T-cell (primary cell): ENCODE measurements at regions not wholly inside any gene's neighbourhood (a gene's known extent, or its start where the extent isn't known, plus 50 kb on each side); places are given as distances from the start of the nearest gene placed in this dataset.

Experiments
- ATAC-seq, 4 experiments: fragments of 200-7000 bp in 3 of 4; fragments of 150-1000 bp in 1 of 4; cut with Tn5 transposase; replicated peaks in 1 of 4; 1 replicate in 3 of 4; 2 replicates in 1 of 4; pipeline ENCODE4 v1.10.0; 2021; ENCODE audit warnings: moderate library complexity in 3 of 4, mild to moderate bottlenecking in 2 of 4, moderate number of reproducible peaks in 1 of 4
- CTCF ChIA-PET, 2 donors: fragments of 300-600 bp; sonication (Branson Sonifier 250); formaldehyde crosslinking; loops; one replicate each; lab custom pipeline; 2022; ENCODE audit warnings: antibody characterized with exemption in 2 of 2; lab: Charles Lee
- POLR2A ChIA-PET, 2 donors: fragments of 300-600 bp; sonication (Branson Sonifier 250); formaldehyde crosslinking; loops; one replicate each; lab custom pipeline; 2022; ENCODE audit warnings: antibody characterized with exemption in 2 of 2; lab: Charles Lee
- DNase-seq, 35 experiments: peaks; one replicate each; pipeline versions ENCODE4 v3.0.0 to v3.0.0-alpha.2; 2013 to 2023
- H3K27ac ChIP-seq: one replicate; pipeline ENCODE4 v1.5.1; 2013; ENCODE audit warnings: low read length
- H3K27me3 ChIP-seq, 2 experiments: replicated peaks in 1 of 2; 1 replicate in 1 of 2; 2 replicates in 1 of 2; pipeline versions ENCODE4 v1.6.1 to v1.7.0; 2013; ENCODE audit warnings: low read length in 1 of 2, mixed read lengths in 1 of 2; ENCODE audit not compliant: control insufficient read depth in 2 of 2, insufficient read depth in 2 of 2; ENCODE audit errors: extremely low read depth in 1 of 2
- H3K36me3 ChIP-seq, 2 donors: 1 replicate in 1 of 2; 2 replicates in 1 of 2; pipeline versions ENCODE4 v1.6.1 to v1.7.0; 2013; ENCODE audit warnings: low read length in 1 of 2; ENCODE audit not compliant: control insufficient read depth in 2 of 2, insufficient read depth in 1 of 2; ENCODE audit errors: extremely low read depth in 1 of 2
- H3K4me1 ChIP-seq, 2 experiments: 1 replicate in 1 of 2; 2 replicates in 1 of 2; pipeline versions ENCODE4 v1.6.1 to v1.7.0; 2013; ENCODE audit warnings: low read length in 2 of 2, mixed read lengths in 1 of 2; ENCODE audit not compliant: insufficient read depth in 2 of 2, control insufficient read depth in 1 of 2; ENCODE audit errors: extremely low read depth in 1 of 2
- H3K4me3 ChIP-seq, 2 donors: 1 replicate in 1 of 2; 2 replicates in 1 of 2; pipeline versions ENCODE4 v1.5.1 to v1.7.0; 2013; ENCODE audit warnings: mild to moderate bottlenecking in 2 of 2, low read length in 1 of 2, moderate library complexity in 1 of 2; ENCODE audit not compliant: control insufficient read depth in 1 of 2; ENCODE audit errors: extremely low read depth in 1 of 2
- H3K9me3 ChIP-seq: 2 replicates; pipeline ENCODE4 v1.7.0; 2013
- H3K27ac Mint-ChIP-seq, 2 donors: one replicate each; pipeline ENCODE4 v1.8.0; 2020 to 2021; ENCODE audit warnings: mild to moderate bottlenecking in 2 of 2, mixed read lengths in 2 of 2
- H3K27me3 Mint-ChIP-seq, 2 donors: one replicate each; pipeline ENCODE4 v1.8.0; 2021 to 2022; ENCODE audit warnings: mixed read lengths in 2 of 2
- H3K36me3 Mint-ChIP-seq: one replicate; pipeline ENCODE4 v1.8.0; 2021; ENCODE audit warnings: mixed read lengths
- H3K4me1 Mint-ChIP-seq, 3 donors: one replicate each; pipeline ENCODE4 v1.8.0; 2020 to 2022; ENCODE audit warnings: mixed read lengths in 3 of 3, mild to moderate bottlenecking in 1 of 3
- H3K4me3 Mint-ChIP-seq, 3 donors: one replicate each; pipeline ENCODE4 v1.8.0; 2020 to 2022; ENCODE audit warnings: mild to moderate bottlenecking in 3 of 3, mixed read lengths in 3 of 3, moderate library complexity in 3 of 3
- H3K9me3 Mint-ChIP-seq, 3 donors: one replicate each; pipeline ENCODE4 v1.8.0; 2020 to 2022; ENCODE audit warnings: mixed read lengths in 3 of 3
- WGBS: methylation state at CpG from one replicate; pipeline ENCODE4 v1.1.5; 2013; ENCODE audit warnings: missing lambda C conversion rate; ENCODE audit not compliant: insufficient coverage; 5-methylcytosine and 5-hydroxymethylcytosine counted together

DNA sequence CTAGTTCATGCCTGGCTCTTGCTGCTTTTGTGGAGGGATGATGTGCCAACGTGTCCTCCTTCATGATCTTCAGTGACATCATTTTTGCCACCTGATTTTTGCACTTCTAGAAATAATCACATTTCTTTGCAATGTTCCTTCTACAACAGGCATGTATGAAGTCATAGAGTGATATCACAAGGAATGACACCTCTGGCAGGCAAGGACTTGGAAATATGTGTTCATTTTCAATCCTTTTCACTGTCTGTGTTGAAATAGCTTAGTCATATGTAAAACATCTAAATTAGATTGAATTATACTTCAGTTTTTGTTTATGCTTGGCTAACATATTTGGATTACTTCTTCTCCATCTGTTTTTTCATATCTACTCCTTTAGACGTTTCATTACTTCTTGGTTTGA lies 221.2 kb upstream of the STK26 start:
- Mint-ChIP-seq H3K4me3 (no peak overlapping the region), H3K27me3 (no peaks in the 10 kb centered on the region), H3K9me3 (no peaks in the 10 kb centered on the region), H3K4me1 (peaks cover 0 to 8% (median 4%) of the 10 kb centered on the region in 3 donors), H3K36me3 (no peaks in the 10 kb centered on the region), H3K27ac (no peak overlapping the region)
- no CpG with 5 or more reads among the region's 2 CpGs for WGBS
- H3K36me3 ChIP-seq = no peaks in the 10 kb centered on the region
- H3K27me3 ChIP-seq = no peaks in the 10 kb centered on the region
- ATAC-seq (no peak), DNase-seq (no peak)
- ChIA-PET CTCF (interaction anchor here in 1 of 2 donors (1.1 kb wide), 1 partner anchor 9 kb away, joined by 3 read pairs; no protein-coding TSS in a partner anchor), POLR2A (interaction anchor here in 1 of 2 donors (0.5 kb wide), 1 partner anchor 8 kb away, joined by 8 read pairs; no protein-coding TSS in a partner anchor)
- no peak overlapping the region for H3K27ac ChIP-seq
- no peaks in the 10 kb centered on the region for H3K4me1 ChIP-seq
- H3K9me3 ChIP-seq = no peaks in the 10 kb centered on the region
- no peak overlapping the region for H3K4me3 ChIP-seq

DNA sequence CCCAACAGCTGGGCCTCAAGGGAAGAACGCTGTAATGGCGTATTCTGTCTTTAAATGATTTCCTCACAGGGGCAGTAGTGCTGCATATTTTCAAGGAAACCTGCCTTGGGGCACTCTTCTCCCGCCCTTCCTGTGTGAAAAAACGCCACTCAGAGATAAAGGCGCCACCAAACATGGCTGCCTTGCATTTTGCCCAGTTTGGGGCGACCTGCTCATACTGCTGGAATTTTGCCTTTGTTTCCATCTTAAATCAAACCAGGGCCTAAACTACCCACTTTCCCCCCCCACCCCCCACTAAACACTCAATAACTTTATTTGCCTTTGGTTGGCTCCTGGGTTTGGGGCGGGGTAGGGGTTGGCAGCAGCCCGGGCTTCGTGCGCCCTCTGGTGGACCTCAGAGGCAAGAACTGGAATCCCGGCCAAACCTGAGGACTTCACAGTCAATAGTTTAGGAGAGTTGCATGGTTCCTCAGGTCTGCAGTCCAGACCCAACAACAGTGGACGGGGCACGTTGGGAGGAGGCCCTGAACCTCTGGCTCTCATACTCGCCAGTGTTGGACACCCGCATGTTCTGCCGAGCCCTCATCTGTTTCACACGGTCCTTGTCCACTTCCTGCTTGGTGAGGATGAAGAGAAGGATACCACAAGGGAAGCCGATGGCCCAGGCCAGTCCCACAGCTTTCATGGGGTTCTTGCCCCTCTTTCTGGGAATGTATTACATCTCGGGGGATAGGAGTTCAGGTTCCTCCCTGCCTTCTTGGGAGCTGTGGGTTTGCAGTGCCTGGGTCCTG lies 220.1 kb upstream of the STK26 start:
- H3K4me3 ChIP-seq = peak overlapping the region in 1 of 2 donors; percentile 72
- Mint-ChIP-seq H3K4me3 (peak overlapping the region in 2 of 3 donors; percentile 71 to 77), H3K27me3 (no peaks in the 10 kb centered on the region)

DNA sequence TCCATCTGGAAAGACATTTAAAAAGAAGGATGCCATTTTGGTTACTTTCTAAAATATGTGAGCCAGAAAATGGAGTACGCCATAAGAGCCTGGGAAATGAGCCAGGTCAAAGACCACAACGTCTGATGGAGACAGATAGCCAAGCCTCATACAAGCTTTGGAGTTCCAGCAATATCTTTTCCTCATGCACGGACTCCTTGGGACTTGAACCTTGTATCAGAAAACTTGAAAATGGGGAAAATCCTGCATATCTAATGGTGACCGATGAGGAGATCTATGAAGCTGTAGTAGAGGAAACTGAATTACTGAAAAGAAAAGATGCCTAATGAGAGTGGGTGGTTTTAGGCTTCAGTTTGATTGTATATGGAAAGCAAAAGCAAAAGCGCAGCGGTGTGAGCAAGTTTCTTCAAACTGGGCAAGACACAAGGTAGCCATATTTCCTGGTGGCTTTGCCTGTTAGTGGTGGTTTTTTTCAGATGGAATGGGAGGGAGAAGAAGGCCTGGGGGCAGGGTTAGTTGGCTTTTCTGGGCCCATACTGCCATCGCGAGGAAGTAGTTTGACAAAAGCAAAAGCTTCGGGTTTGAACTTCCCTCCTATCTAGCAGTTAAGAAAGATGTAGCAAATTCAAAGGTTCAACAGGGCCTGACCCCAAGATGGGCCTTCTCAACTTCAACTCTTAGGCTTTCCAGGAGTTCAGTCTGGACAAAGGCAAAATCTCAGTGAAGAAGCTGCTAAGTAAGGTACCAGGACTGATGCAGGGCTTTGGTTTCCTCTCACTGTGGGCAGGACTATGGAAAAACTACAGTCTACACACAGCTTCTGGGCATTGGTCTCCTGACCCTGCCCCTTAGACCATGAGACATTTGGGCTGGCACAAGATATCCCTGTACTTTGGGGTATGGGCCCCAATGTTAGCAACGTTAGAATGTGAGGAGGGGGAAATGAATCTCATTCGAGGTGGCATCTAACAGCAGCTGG lies 210.0 kb upstream of the STK26 start:
- whole genome bisulfite sequencing = no CpG with 5 or more reads among the region's 11 CpGs
- POLR2A ChIA-PET = no interaction called here
- H3K9me3 Mint-ChIP-seq = no peaks in the 10 kb centered on the region

More for the DNA sequence above, 220.1 kb upstream of the STK26 start:
- Mint-ChIP-seq H3K4me1 (peaks cover 0 to 8% (median 4%) of the 10 kb centered on the region in 3 donors), H3K27ac (peak overlapping the region in 1 of 2 donors; percentile 62), H3K36me3 (no peaks in the 10 kb centered on the region), H3K9me3 (no peaks in the 10 kb centered on the region)
- H3K4me1 ChIP-seq = no peaks in the 10 kb centered on the region
- H3K36me3 ChIP-seq = no peaks in the 10 kb centered on the region
- CTCF ChIA-PET = interaction anchor here in 1 of 2 donors (0.5 to 1.6 kb wide), 3 partner anchors 10 to 52 kb away, joined by 3 to 5 read pairs (median 4); no protein-coding TSS in a partner anchor
- H3K9me3 ChIP-seq = no peaks in the 10 kb centered on the region
- WGBS = 94% methylated on average over 10 of the region's 19 CpGs
- POLR2A ChIA-PET = no interaction called here
- no peaks in the 10 kb centered on the region for H3K27me3 ChIP-seq
- ATAC-seq (peak in 2 of 4 experiments; percentile 83 to 91), DNase-seq (peak in 17 of 35 experiments; percentile 6 to 84 (median 73))
- H3K27ac ChIP-seq = no peak overlapping the region

DNA sequence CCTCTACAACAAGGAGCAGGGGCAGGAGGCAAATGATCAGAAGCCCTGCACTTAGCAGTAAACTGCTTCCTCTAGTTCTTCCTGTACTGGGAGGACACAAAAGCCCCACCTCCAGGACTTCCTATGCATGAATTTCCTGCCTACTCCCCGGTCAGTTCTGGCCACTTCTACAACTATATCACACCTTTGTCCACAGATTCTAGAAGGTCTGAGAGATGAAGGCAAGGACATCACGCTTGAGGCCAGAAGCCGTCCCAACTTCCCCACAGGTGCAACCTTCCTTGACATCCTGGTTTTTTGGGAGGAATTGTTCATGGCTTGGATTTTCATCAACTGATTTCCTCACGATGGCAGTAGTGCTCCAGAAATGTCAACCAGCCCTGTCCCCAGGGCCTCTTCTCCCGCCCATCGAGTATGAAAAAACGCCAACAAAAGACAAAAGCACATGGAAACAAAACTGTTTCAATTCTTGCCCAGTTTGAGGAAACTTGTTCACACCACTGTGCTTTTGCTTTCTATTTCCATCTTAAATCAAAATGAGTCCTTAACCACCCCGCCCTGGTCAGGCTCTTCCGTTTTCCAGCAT lies 206.5 kb upstream of the STK26 start:
- DNase-seq (peak; percentile 36 to 93 (median 70)), ATAC-seq (peak; percentile 27 to 56 (median 46))
- H3K4me3 Mint-ChIP-seq = peak overlapping the region; percentile 80 to 82 (median 81)
- POLR2A ChIA-PET = no interaction called here
- no peaks in the 10 kb centered on the region for H3K27me3 ChIP-seq
- H3K27ac ChIP-seq = peak overlapping the region; percentile 58
- H3K27ac Mint-ChIP-seq = peak overlapping the region; percentile 86 to 88
- no peaks in the 10 kb centered on the region for H3K27me3 Mint-ChIP-seq
- peaks cover 32 to 36% (median 32%) of the 10 kb centered on the region in 3 donors for H3K4me1 Mint-ChIP-seq
- H3K4me1 ChIP-seq = peaks cover 8 to 12% of the 10 kb centered on the region in 2 experiments
- CTCF ChIA-PET = interaction anchor here in 1 of 2 donors (0.7 kb wide), 2 partner anchors 75 to 815 kb away, joined by 4 read pairs; no protein-coding TSS in a partner anchor
- no peaks in the 10 kb centered on the region for H3K9me3 Mint-ChIP-seq
- H3K4me3 ChIP-seq = peak overlapping the region; percentile 28 to 42
- 38% methylated on average over 3 of the region's 9 CpGs for WGBS
- H3K9me3 ChIP-seq = no peaks in the 10 kb centered on the region
- no peaks in the 10 kb centered on the region for H3K36me3 ChIP-seq
- no peaks in the 10 kb centered on the region for H3K36me3 Mint-ChIP-seq

More for the DNA sequence above, 210.0 kb upstream of the STK26 start:
- ATAC-seq (peak; percentile 82 to 90 (median 83)), DNase-seq (peak; percentile 58 to 91 (median 75))
- Histone ChIP-seq H3K4me3 (peak overlapping the region; percentile 54 to 73), H3K9me3 (no peaks in the 10 kb centered on the region), H3K27ac (peak overlapping the region; percentile 90), H3K27me3 (no peaks in the 10 kb centered on the region), H3K36me3 (no peaks in the 10 kb centered on the region), H3K4me1 (peaks cover 8 to 12% of the 10 kb centered on the region in 2 experiments)
- peak overlapping the region; percentile 79 to 89 (median 85) for H3K4me3 Mint-ChIP-seq
- H3K27me3 Mint-ChIP-seq = no peaks in the 10 kb centered on the region
- CTCF ChIA-PET = interaction anchor here (0.8 to 1.7 kb wide), 3 partner anchors 9 to 479 kb away, joined by 4 to 5 read pairs (median 5); no protein-coding TSS in a partner anchor
- no peaks in the 10 kb centered on the region for H3K36me3 Mint-ChIP-seq
- H3K27ac Mint-ChIP-seq = peak overlapping the region; percentile 95 to 98
- H3K4me1 Mint-ChIP-seq = peaks cover 27 to 34% (median 29%) of the 10 kb centered on the region in 3 donors

GRCh38 chrX:131818297-131818936 lies 204.7 kb upstream of the STK26 start:
- ATAC-seq (no peak), DNase-seq (no peak)
- no peak overlapping the region for H3K27ac Mint-ChIP-seq
- H3K27me3 Mint-ChIP-seq = no peaks in the 10 kb centered on the region
- peaks cover 5 to 9% of the 10 kb centered on the region in 2 experiments for H3K4me1 ChIP-seq
- no peaks in the 10 kb centered on the region for H3K9me3 ChIP-seq
- H3K27ac ChIP-seq = no peak overlapping the region
- H3K4me3 Mint-ChIP-seq = peak overlapping the region in 2 of 3 donors; percentile 9 to 80
- no peaks in the 10 kb centered on the region for H3K36me3 Mint-ChIP-seq
- no peaks in the 10 kb centered on the region for H3K36me3 ChIP-seq
- H3K9me3 Mint-ChIP-seq = no peaks in the 10 kb centered on the region
- H3K27me3 ChIP-seq = no peaks in the 10 kb centered on the region
- no peak overlapping the region for H3K4me3 ChIP-seq
- WGBS = no CpG with 5 or more reads among the region's 5 CpGs
- H3K4me1 Mint-ChIP-seq = peaks cover 29 to 40% (median 29%) of the 10 kb centered on the region in 3 donors
- ChIA-PET POLR2A (interaction anchor here in 1 of 2 donors (0.7 kb wide), 1 partner anchor 841 kb away, joined by 4 read pairs; no protein-coding TSS in a partner anchor), CTCF (interaction anchor here (0.6 to 0.9 kb wide), 3 partner anchors 23 to 1720 kb away, joined by 3 read pairs; no protein-coding TSS in a partner anchor)
